HG03159 (cell line): ENCODE measurements at regions not wholly inside any gene's neighbourhood (a gene's known extent, or its start where the extent isn't known, plus 50 kb on each side); places are given as distances from the start of the nearest gene placed in this dataset.
A peak's percentile ranks its signal among the peaks of the same experiment; 100 is the strongest.
"Not testable (repeated sequence)": the region's sequence is repeated elsewhere in the genome, so short reads cannot be mapped to it uniquely, and the experiment has no call there.

Experiments used
- ATAC-seq: cut with Tn5 transposase; IDR thresholded peaks from one replicate; pipeline ENCODE4 v1.9.1; 2021; ENCODE audit warnings: mild to moderate bottlenecking, moderate library complexity; ENCODE audit not compliant: unreplicated experiment

GRCh38 chr2:67159929-67160328 lies 237.2 kb upstream of the ETAA1 start:
- ATAC-seq: peak; percentile 57

- ATAC-seq: no peak
These were observed 232.2 kb upstream of the ETAA1 start for GRCh38 chr2:67164771-67165522.

DNA sequence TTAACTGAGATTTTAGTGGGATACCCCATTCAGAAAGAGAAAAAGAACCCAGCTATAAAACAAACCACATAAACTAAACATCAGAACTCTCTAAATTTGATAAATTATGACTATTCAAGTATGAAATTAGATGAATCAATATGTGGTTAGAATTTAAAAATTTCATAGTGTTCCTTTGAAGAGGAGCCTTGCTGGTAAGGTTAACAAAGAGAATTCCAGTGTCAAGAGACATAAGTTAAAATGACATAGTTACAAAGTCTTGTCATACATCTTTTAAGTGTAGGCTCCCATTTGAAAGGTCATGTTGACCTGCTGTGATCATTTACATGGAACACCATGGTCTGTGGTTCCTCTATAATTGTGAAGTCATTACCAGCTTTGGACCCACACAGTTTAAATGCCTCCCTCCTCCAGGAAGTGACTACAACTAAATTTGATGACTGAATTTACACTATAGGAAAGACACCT lies 231.6 kb upstream of the ETAA1 start:
- ATAC-seq: no peak

- not testable (repeated sequence) for ATAC-seq
These were observed 230.6 kb upstream of the ETAA1 start for GRCh38 chr2:67166511-67166910.

DNA sequence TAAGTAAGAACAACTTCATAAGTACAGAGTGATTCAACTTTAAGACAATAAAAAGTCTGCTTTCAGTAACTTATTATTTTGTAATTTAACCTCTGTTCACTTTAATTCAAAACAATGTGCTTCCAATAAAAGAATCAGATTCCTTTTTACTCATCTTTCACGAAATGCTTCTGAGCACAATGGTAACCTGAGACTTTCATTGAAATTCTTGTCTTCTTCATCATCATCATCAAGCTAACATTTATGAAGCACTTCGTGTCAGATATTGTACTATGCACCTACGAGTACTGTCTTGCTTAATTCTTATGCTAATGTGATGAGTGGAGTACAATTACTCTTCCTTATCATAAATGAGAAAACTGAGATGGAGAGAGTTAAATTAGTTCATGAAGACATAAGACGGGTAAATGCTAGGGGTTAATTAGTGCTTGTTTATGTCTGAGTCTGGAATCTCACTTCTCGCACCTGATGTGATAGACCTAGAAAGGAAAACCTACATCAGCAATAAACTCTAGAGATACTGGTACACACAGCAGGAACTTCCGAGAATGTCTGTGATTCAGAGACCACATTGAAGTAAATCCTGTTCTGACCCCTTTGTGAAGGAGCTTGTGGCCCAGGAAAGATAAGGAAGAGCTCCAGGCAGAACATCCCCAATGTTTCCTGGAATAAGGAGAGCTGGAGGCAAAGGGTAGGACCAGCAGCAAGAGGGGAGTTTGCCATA lies 227.6 kb upstream of the ETAA1 start:
- ATAC-seq: no peak

GRCh38 chr2:67179526-67179925 lies 217.6 kb upstream of the ETAA1 start:
- ATAC-seq: no peak

GRCh38 chr2:67180841-67181240 lies 216.3 kb upstream of the ETAA1 start:
- ATAC-seq: no peak

DNA sequence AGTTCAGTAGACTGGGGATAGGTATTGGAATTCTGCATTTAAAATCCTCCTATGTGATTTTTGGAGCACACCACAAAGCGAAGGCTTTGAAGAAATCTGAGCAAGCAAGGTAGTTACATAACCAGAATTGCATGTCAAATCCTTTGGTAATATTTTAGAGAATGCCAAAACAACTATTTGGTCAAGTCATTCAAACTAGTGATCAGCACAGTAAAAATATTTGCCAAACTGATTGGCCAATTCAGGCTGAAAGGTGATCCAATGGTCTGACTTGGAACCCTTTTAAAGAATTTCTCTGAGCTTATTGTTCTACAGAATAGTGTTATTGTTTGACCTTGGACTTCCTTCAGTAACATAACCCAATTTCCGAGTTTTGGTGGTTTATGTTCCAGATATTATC lies 214.2 kb upstream of the ETAA1 start:
- no peak for ATAC-seq

- ATAC-seq: no peak
These were observed 210.8 kb upstream of the ETAA1 start for GRCh38 chr2:67186326-67186725.

GRCh38 chr2:67186871-67187270 lies 210.3 kb upstream of the ETAA1 start:
- ATAC-seq: no peak

GRCh38 chr2:67195327-67195726 lies 201.8 kb upstream of the ETAA1 start:
- not testable (repeated sequence) for ATAC-seq

- no peak for ATAC-seq
These were observed 195.6 kb upstream of the ETAA1 start for GRCh38 chr2:67201521-67201920.

DNA sequence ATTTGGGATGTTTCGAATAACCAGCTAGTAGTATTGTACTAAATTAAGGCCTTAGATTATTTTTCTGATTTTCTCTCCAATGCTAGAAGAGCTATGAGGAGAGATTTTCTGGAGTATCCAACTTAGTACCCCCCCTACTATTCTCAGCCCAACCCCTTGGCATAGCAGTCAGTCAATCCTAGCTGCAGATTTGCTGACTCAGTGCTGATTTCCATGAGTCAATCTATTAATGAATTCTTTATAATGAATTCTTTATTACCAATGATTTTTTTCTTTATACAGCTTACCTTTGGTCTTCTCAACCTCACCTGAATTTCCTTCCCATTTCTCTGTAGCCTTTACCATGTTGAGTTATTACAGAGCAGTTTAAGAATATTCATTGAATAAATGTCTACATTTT lies 192.8 kb upstream of the ETAA1 start:
- no peak for ATAC-seq

- no peak for ATAC-seq
These were observed 188.1 kb upstream of the ETAA1 start for GRCh38 chr2:67208887-67209500.

DNA sequence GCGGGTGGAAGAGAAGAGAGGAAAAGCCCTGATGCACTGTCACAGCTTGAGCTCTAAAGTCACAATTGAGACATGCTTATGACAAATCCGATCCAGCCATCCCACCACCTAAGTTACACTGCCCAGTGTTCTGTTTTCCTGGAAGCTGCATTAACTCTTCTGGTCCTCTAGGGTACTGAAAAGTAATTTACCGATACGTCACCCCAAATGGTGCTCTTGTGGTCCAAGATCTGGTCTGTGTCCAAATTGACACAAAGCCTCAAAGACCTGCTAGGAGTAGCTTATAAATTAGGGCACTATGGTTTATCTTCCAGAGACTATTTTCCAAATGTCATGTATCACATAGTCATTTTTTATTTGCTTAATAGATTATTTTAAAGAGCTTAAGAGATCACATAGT lies 186.7 kb upstream of the ETAA1 start:
- ATAC-seq: no peak

- ATAC-seq: no peak
These were observed 184.9 kb upstream of the ETAA1 start for GRCh38 chr2:67212203-67212602.

DNA sequence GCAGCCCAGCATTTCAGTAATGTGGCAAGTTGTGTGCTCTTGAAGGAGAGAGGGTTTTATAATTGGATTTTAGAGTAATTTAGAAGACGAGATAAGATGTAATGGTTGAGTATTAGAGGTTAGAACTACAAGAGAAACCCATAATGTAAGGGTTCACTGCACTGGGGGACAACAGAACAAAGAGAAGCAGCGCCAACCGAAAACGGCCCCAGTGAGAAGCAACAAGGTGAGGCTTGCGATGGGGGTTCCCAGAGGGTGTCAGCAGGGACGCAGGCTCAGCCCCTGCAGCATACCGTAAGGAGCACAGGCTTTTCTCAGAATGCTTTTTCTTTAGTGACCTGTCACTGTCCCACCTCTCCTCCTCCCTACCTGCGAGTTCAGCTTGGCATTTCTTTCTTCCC lies 183.9 kb upstream of the ETAA1 start:
- ATAC-seq: no peak

DNA sequence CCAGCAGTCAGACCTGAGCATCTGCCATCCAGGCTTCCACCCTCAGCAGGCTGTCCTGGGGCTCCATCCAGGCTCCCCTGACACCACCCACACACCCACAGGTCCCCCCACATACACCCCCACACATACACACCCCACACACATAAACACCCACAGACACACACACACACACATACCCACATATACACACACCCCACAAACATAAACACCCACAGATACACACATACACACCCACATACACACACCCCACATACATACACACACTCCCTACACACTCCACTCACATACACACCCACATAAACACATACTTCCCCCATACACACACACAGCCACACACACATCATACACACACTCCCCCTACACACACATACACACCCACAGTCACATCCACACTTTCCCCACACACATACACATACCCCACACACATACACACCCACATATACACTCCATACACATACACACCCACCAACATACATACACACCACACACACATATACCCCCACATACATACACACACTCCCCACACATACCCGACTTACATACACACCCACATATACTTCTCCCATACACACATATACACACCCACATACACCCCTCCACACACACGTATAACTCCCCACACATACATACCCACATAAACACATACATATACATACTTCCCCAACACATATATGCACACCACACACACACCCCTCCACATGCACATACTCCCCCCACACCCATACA lies 183.3 kb upstream of the ETAA1 start:
- no peak for ATAC-seq

GRCh38 chr2:67214585-67215185 lies 182.4 kb upstream of the ETAA1 start:
- ATAC-seq: no peak

DNA sequence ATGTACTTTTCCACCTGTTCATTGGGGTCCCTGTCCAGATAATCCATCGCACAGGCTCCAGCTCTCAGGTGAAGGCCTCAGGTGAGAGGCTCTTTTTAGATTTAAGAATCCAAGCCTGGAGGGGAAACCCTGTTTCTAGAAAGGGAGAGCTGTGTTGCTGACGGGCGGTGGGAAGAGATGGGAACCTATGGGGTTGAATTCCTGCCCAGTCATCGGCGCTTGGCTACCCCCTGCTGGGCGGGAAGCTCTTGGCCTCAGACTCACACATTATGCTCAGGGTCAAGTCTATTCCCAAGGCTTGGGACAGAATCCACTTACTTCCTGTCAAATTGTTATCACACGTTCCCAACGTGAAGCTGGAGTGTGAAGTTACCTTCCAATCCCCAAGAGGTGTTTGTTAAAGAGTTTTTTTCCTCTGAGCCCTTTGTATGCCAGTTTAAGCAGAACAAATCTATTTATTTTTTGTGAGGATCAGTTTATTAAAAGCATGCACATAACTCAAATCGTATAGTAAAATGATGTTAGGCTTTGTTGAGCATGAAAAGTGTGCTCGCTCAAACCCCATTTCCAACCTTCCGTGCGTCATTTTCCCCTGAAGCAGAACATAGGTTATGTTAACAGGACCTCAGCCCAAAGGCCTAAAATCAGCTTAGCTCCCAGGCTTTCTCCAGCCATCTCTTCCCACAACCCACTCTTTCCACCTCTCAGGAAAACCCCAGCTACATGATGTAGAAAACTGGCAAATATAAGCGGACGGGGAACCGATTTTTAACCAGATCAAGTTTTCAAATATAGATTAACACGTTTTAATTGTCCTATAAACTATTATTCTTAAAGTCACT lies 181.7 kb upstream of the ETAA1 start:
- ATAC-seq: no peak
